ENCODE measurements at regions not wholly inside any gene's neighbourhood (a gene's known extent, or its start where the extent isn't known, plus 50 kb on each side); places are given as distances from the start of the nearest gene placed in this dataset.

GRCh38 chr18:78303519-78304191, 676.0 kb upstream of the SALL3 start:
- ChIA-PET CTCF (no interaction called here), POLR2A (no interaction called here)
- TF ChIP-seq SUZ12 (IDR thresholded peaks at IDR 0.05) (no peak), NFRKB (IDR thresholded peaks at IDR 0.05) (no peak), LEF1 (IDR thresholded peaks at IDR 0.05; ENCODE audit: borderline replicate concordance) (no peak), TARDBP (IDR thresholded peaks at IDR 0.05) (no peak), CTBP1 (IDR thresholded peaks at IDR 0.05; ENCODE audit: borderline replicate concordance) (no peak), HDGF (IDR thresholded peaks at IDR 0.05; ENCODE audit: borderline replicate concordance) (no peak), SP1 (IDR thresholded peaks at IDR 0.05) (no peak), ZNF384 (IDR thresholded peaks at IDR 0.05) (no peak), L3MBTL2 (conservative IDR thresholded peaks at IDR 0.05) (no peak), BHLHE40 (IDR thresholded peaks at IDR 0.05; ENCODE audit: borderline replicate concordance) (no peak), FOXK2 (IDR thresholded peaks at IDR 0.05) (no peak), ARNT (IDR thresholded peaks at IDR 0.05) (no peak), ELF4 (IDR thresholded peaks at IDR 0.05) (no peak), PKNOX1 (IDR thresholded peaks at IDR 0.05) (no peak), FOXA1 (IDR thresholded peaks at IDR 0.05) (no peak), FOXM1 (IDR thresholded peaks at IDR 0.05; ENCODE audit: borderline replicate concordance) (no peak)
- DNase-seq (ENCODE audit: extremely low spot score), result no peak

GRCh38 chr18:78304192-78305164, 675.1 kb upstream of the SALL3 start:
- TF ChIP-seq NFRKB (IDR thresholded peaks at IDR 0.05) (no peak), ARNT (IDR thresholded peaks at IDR 0.05) (no peak), ZNF384 (IDR thresholded peaks at IDR 0.05) (no peak), LEF1 (IDR thresholded peaks at IDR 0.05; ENCODE audit: borderline replicate concordance) (no peak), SP1 (IDR thresholded peaks at IDR 0.05) (no peak), L3MBTL2 (conservative IDR thresholded peaks at IDR 0.05) (no peak), PKNOX1 (IDR thresholded peaks at IDR 0.05) (no peak), CTBP1 (IDR thresholded peaks at IDR 0.05; ENCODE audit: borderline replicate concordance) (no peak)
- POLR2A ChIA-PET, result no interaction called here
- DNase-seq (ENCODE audit: extremely low spot score), result no peak
- CTCF ChIA-PET, result no interaction called here

GRCh38 chr18:78305789-78306188, 673.8 kb upstream of the SALL3 start:
- POLR2A ChIA-PET, result no interaction called here
- CTCF ChIA-PET, result interaction anchor here (0.6 kb wide), 2 partner anchors 326 to 557 kb away, joined by 3 read pairs; no protein-coding TSS in a partner anchor
- no peak for DNase-seq (ENCODE audit: extremely low spot score)
- TF ChIP-seq SUZ12 (IDR thresholded peaks at IDR 0.05), result no peak
- TF ChIP-seq PKNOX1 (IDR thresholded peaks at IDR 0.05), result no peak

- TF ChIP-seq PKNOX1 (IDR thresholded peaks at IDR 0.05) (no peak), FOXK2 (IDR thresholded peaks at IDR 0.05) (no peak), TARDBP (IDR thresholded peaks at IDR 0.05) (no peak), LEF1 (IDR thresholded peaks at IDR 0.05; ENCODE audit: borderline replicate concordance) (no peak), FOXA1 (IDR thresholded peaks at IDR 0.05) (no peak), HDGF (IDR thresholded peaks at IDR 0.05; ENCODE audit: borderline replicate concordance) (no peak), SP1 (IDR thresholded peaks at IDR 0.05) (no peak), ZNF384 (IDR thresholded peaks at IDR 0.05) (no peak), CTBP1 (IDR thresholded peaks at IDR 0.05; ENCODE audit: borderline replicate concordance) (no peak), NFRKB (IDR thresholded peaks at IDR 0.05) (no peak), ELF4 (IDR thresholded peaks at IDR 0.05) (no peak), ARNT (IDR thresholded peaks at IDR 0.05) (no peak), BHLHE40 (IDR thresholded peaks at IDR 0.05; ENCODE audit: borderline replicate concordance) (no peak), FOXM1 (IDR thresholded peaks at IDR 0.05; ENCODE audit: borderline replicate concordance) (no peak), SUZ12 (IDR thresholded peaks at IDR 0.05) (no peak), L3MBTL2 (conservative IDR thresholded peaks at IDR 0.05) (no peak)
- DNase-seq (ENCODE audit: extremely low spot score), result no peak
- CTCF ChIA-PET, result no interaction called here
- POLR2A ChIA-PET, result no interaction called here
These were observed 670.3 kb upstream of the SALL3 start for GRCh38 chr18:78309307-78309706.

GRCh38 chr18:78309924-78310323, 669.7 kb upstream of the SALL3 start:
- CTCF ChIA-PET, result no interaction called here
- DNase-seq (ENCODE audit: extremely low spot score), result no peak
- no peak for TF ChIP-seq FOXM1 (IDR thresholded peaks at IDR 0.05; ENCODE audit: borderline replicate concordance)
- TF ChIP-seq LEF1 (IDR thresholded peaks at IDR 0.05; ENCODE audit: borderline replicate concordance), result no peak
- TF ChIP-seq BHLHE40 (IDR thresholded peaks at IDR 0.05; ENCODE audit: borderline replicate concordance), result no peak
- no peak for TF ChIP-seq ELF4 (IDR thresholded peaks at IDR 0.05)
- no peak for TF ChIP-seq SUZ12 (IDR thresholded peaks at IDR 0.05)
- TF ChIP-seq ARNT (IDR thresholded peaks at IDR 0.05), result no peak
- TF ChIP-seq TARDBP (IDR thresholded peaks at IDR 0.05), result no peak
- no peak for TF ChIP-seq SP1 (IDR thresholded peaks at IDR 0.05)
- TF ChIP-seq L3MBTL2 (conservative IDR thresholded peaks at IDR 0.05), result no peak
- no peak for TF ChIP-seq NFRKB (IDR thresholded peaks at IDR 0.05)
- TF ChIP-seq FOXK2 (IDR thresholded peaks at IDR 0.05), result no peak
- no peak for TF ChIP-seq ZNF384 (IDR thresholded peaks at IDR 0.05)
- no peak for TF ChIP-seq PKNOX1 (IDR thresholded peaks at IDR 0.05)
- no peak for TF ChIP-seq HDGF (IDR thresholded peaks at IDR 0.05; ENCODE audit: borderline replicate concordance)
- no peak for TF ChIP-seq CTBP1 (IDR thresholded peaks at IDR 0.05; ENCODE audit: borderline replicate concordance)
- TF ChIP-seq FOXA1 (IDR thresholded peaks at IDR 0.05), result no peak
- POLR2A ChIA-PET, result no interaction called here
